MCF 10A (cell line): ENCODE measurements at regions not wholly inside any gene's neighbourhood (a gene's known extent, or its start where the extent isn't known, plus 50 kb on each side); places are given as distances from the start of the nearest gene placed in this dataset.
A peak's percentile ranks its signal among the peaks of the same experiment; 100 is the strongest.

Experiments
- BruUV-seq: library from RNA; stranded (reverse); fragments of 400-500 nt; replicated peaks from 2 replicates; lab custom pipeline; 2021; lab: Mats Ljungman, UMichigan
- CTCF ChIA-PET: fragments of 300-600 bp; sonication (Branson Sonifier 250); formaldehyde crosslinking; extraction: SDS; loops from one replicate; lab custom pipeline; 2021; ENCODE audit warnings: antibody characterized with exemption, inconsistent platforms; lab: Yijun Ruan, JAX
- POLR2A ChIA-PET: fragments of 300-600, 350-650 bp; sonication (Branson Sonifier 250); formaldehyde crosslinking; extraction: SDS; loops from one replicate; lab custom pipeline; 2020; ENCODE audit warnings: antibody characterized with exemption, inconsistent platforms; lab: Yijun Ruan, JAX
- DNase-seq: peaks from one replicate; pipeline ENCODE4 v3.0.0-alpha.2; 2018; ENCODE audit not compliant: unreplicated experiment
- H3K27ac Mint-ChIP-seq: one replicate; pipeline ENCODE4 v1.8.0; 2022; ENCODE audit warnings: mild to moderate bottlenecking, low read depth, mixed read lengths; ENCODE audit not compliant: unreplicated experiment
- H3K27me3 Mint-ChIP-seq: one replicate; pipeline ENCODE4 v1.8.0; 2022; ENCODE audit warnings: mixed read lengths; ENCODE audit not compliant: insufficient read depth, unreplicated experiment
- H3K36me3 Mint-ChIP-seq: one replicate; pipeline ENCODE4 v1.8.0; 2022; ENCODE audit warnings: mild to moderate bottlenecking, moderate library complexity, mixed read lengths; ENCODE audit not compliant: insufficient read depth, unreplicated experiment
- H3K4me1 Mint-ChIP-seq: one replicate; pipeline ENCODE4 v1.8.0; 2022; ENCODE audit warnings: mixed read lengths; ENCODE audit not compliant: insufficient read depth, unreplicated experiment
- H3K4me3 Mint-ChIP-seq: one replicate; pipeline ENCODE4 v1.8.0; 2022; ENCODE audit warnings: mild to moderate bottlenecking, moderate library complexity, mixed read lengths; ENCODE audit not compliant: unreplicated experiment
- H3K9me3 Mint-ChIP-seq: one replicate; pipeline ENCODE4 v1.8.0; 2022; ENCODE audit warnings: mixed read lengths; ENCODE audit not compliant: unreplicated experiment
- CTCF ChIP-seq: fragments of 200-600 bp; IDR thresholded peaks from one replicate; pipeline ENCODE4 v1.8.0; 2022; ENCODE audit warnings: antibody characterized with exemption, mild to moderate bottlenecking; ENCODE audit not compliant: unreplicated experiment
- intact Hi-C: fragments of 100-400 bp; cut with micrococcal nuclease; formaldehyde crosslinking; loops from 2 replicates; pipeline ENCODE4 v1.14.1; 2022

GRCh38 chr3:67870477-67870876 is 216.1 kb upstream of the SUCLG2 start:
- H3K27me3 Mint-ChIP-seq = no peaks in the 10 kb centered on the region
- ChIA-PET POLR2A (no interaction called here), CTCF (interaction anchor here (0.7 kb wide), 1 partner anchor 1004 kb away, joined by 3 read pairs; no protein-coding TSS in a partner anchor)
- no peak overlapping the region for H3K4me3 Mint-ChIP-seq
- intact Hi-C loops = no loop called here
- no peak for DNase-seq
- no peaks in the 10 kb centered on the region for H3K4me1 Mint-ChIP-seq
- no peaks in the 10 kb centered on the region for H3K9me3 Mint-ChIP-seq
- TF ChIP-seq CTCF = no peak
- H3K27ac Mint-ChIP-seq = no peak overlapping the region
- no TSS peak for BruUV-seq
- H3K36me3 Mint-ChIP-seq = no peaks in the 10 kb centered on the region

- no TSS peak for BruUV-seq
- ChIA-PET CTCF (no interaction called here), POLR2A (no interaction called here)
- H3K27ac Mint-ChIP-seq = no peak overlapping the region
- no peak for DNase-seq
- no peaks in the 10 kb centered on the region for H3K9me3 Mint-ChIP-seq
- no peaks in the 10 kb centered on the region for H3K36me3 Mint-ChIP-seq
- H3K4me1 Mint-ChIP-seq = no peaks in the 10 kb centered on the region
- no peak overlapping the region for H3K4me3 Mint-ChIP-seq
- intact Hi-C loops = no loop called here
- no peaks in the 10 kb centered on the region for H3K27me3 Mint-ChIP-seq
- TF ChIP-seq CTCF = no peak
Observed at GRCh38 chr3:67866571-67866970, 212.2 kb upstream of the SUCLG2 start.

GRCh38 chr3:67864587-67865183 is 210.3 kb upstream of the SUCLG2 start:
- ChIA-PET POLR2A (no interaction called here), CTCF (no interaction called here)
- DNase-seq = no peak
- intact Hi-C loops = no loop called here
- H3K27ac Mint-ChIP-seq = no peak overlapping the region
- H3K4me3 Mint-ChIP-seq = no peak overlapping the region
- H3K4me1 Mint-ChIP-seq = no peaks in the 10 kb centered on the region
- no TSS peak for BruUV-seq
- no peaks in the 10 kb centered on the region for H3K27me3 Mint-ChIP-seq
- H3K9me3 Mint-ChIP-seq = peaks cover 7% of the 10 kb centered on the region
- TF ChIP-seq CTCF = no peak
- no peaks in the 10 kb centered on the region for H3K36me3 Mint-ChIP-seq

GRCh38 chr3:67863869-67864268 is 209.5 kb upstream of the SUCLG2 start:
- Mint-ChIP-seq H3K27ac (no peak overlapping the region), H3K4me3 (no peak overlapping the region), H3K36me3 (no peaks in the 10 kb centered on the region), H3K9me3 (peaks cover 7% of the 10 kb centered on the region), H3K27me3 (no peaks in the 10 kb centered on the region), H3K4me1 (no peaks in the 10 kb centered on the region)
- peak; percentile 34 for DNase-seq
- ChIA-PET CTCF (no interaction called here), POLR2A (no interaction called here)
- no TSS peak for BruUV-seq
- TF ChIP-seq CTCF = no peak
- intact Hi-C loops = no loop called here
